Panc1 (cell line): ENCODE measurements at regions not wholly inside any gene's neighbourhood (a gene's known extent, or its start where the extent isn't known, plus 50 kb on each side); places are given as distances from the start of the nearest gene placed in this dataset.

Experiments
- POLR2AphosphoS5 ChIP-seq: IDR thresholded peaks from 2 replicates; pipeline ENCODE4 v1.6.1; 2012; ENCODE audit warnings: mild to moderate bottlenecking, low read depth, low read length, moderate library complexity
- SIN3A ChIP-seq: IDR thresholded peaks from 2 replicates; pipeline ENCODE4 v1.6.1; 2012; ENCODE audit warnings: low read depth, mild to moderate bottlenecking, low read length, moderate library complexity, borderline replicate concordance; ENCODE audit not compliant: insufficient read depth
- TCF7L2 ChIP-seq: IDR thresholded peaks from 2 replicates; pipeline ENCODE4 v1.6.1; 2011; ENCODE audit warnings: mild to moderate bottlenecking, low read depth, low read length, inconsistent platforms
- TF ChIP-seq, protein P1 (sequence below): fragments of 450-650 bp; IDR thresholded peaks from 2 replicates; pipeline ENCODE4 v1.5.1; 2017; ENCODE audit warnings: mild to moderate bottlenecking
- TF ChIP-seq, protein P2 (sequence below), 2 experiments: IDR thresholded peaks; 2 replicates each; pipeline ENCODE4 v1.6.1; 2011 to 2012; ENCODE audit warnings: low read depth in 2 of 2, control low read depth in 1 of 2, low read length in 1 of 2, mild to moderate bottlenecking in 1 of 2, moderate library complexity in 1 of 2; ENCODE audit not compliant: insufficient read depth in 1 of 2

DNA sequence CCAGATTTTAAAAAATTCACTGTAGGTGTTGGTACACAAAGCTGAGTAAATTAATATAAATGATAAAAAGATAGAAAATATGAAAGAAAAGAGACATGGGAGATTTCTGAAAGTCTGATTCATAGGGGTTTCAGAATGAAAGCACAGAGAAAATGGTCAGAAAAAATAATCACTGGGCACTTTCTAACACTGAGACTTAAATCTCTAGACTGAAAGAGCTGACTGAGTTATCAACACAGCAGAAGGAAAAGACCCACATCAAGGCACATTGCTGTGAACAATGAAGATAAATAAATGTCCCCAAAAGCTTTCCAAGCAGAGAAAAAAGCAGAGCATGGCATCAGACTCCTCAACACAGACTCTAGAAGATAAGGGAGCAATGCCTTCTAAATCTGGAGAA, 277.2 kb downstream of the BCL2 start:
- TF ChIP-seq, protein P1, sequence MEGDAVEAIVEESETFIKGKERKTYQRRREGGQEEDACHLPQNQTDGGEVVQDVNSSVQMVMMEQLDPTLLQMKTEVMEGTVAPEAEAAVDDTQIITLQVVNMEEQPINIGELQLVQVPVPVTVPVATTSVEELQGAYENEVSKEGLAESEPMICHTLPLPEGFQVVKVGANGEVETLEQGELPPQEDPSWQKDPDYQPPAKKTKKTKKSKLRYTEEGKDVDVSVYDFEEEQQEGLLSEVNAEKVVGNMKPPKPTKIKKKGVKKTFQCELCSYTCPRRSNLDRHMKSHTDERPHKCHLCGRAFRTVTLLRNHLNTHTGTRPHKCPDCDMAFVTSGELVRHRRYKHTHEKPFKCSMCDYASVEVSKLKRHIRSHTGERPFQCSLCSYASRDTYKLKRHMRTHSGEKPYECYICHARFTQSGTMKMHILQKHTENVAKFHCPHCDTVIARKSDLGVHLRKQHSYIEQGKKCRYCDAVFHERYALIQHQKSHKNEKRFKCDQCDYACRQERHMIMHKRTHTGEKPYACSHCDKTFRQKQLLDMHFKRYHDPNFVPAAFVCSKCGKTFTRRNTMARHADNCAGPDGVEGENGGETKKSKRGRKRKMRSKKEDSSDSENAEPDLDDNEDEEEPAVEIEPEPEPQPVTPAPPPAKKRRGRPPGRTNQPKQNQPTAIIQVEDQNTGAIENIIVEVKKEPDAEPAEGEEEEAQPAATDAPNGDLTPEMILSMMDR, result no peak
- TF ChIP-seq POLR2AphosphoS5 (no peak), SIN3A (no peak), TCF7L2 (no peak)
- TF ChIP-seq, protein P2, sequence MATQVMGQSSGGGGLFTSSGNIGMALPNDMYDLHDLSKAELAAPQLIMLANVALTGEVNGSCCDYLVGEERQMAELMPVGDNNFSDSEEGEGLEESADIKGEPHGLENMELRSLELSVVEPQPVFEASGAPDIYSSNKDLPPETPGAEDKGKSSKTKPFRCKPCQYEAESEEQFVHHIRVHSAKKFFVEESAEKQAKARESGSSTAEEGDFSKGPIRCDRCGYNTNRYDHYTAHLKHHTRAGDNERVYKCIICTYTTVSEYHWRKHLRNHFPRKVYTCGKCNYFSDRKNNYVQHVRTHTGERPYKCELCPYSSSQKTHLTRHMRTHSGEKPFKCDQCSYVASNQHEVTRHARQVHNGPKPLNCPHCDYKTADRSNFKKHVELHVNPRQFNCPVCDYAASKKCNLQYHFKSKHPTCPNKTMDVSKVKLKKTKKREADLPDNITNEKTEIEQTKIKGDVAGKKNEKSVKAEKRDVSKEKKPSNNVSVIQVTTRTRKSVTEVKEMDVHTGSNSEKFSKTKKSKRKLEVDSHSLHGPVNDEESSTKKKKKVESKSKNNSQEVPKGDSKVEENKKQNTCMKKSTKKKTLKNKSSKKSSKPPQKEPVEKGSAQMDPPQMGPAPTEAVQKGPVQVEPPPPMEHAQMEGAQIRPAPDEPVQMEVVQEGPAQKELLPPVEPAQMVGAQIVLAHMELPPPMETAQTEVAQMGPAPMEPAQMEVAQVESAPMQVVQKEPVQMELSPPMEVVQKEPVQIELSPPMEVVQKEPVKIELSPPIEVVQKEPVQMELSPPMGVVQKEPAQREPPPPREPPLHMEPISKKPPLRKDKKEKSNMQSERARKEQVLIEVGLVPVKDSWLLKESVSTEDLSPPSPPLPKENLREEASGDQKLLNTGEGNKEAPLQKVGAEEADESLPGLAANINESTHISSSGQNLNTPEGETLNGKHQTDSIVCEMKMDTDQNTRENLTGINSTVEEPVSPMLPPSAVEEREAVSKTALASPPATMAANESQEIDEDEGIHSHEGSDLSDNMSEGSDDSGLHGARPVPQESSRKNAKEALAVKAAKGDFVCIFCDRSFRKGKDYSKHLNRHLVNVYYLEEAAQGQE (IDR thresholded peaks at IDR 0.05; ENCODE audit: insufficient read depth in 1 of 2, low read depth in 2 of 2, low read length in 1 of 2), result no peak
